Lower lobe of right lung (tissue), 2 donors: ENCODE measurements at regions not wholly inside any gene's neighbourhood (a gene's known extent, or its start where the extent isn't known, plus 50 kb on each side); places are given as distances from the start of the nearest gene placed in this dataset.

ENCODE experiments used
- ATAC-seq, 2 donors: fragments of 200-7000 bp; cut with Tn5 transposase; one replicate each; pipeline ENCODE4 v1.9.1; 2020 to 2022; ENCODE audit warnings: mild to moderate bottlenecking in 2 of 2, moderate library complexity in 2 of 2
- DNase-seq: peaks from one replicate; pipeline ENCODE4 v3.0.0-alpha.2; 2020
- H3K27ac ChIP-seq: fragments of 200-600 bp; one replicate; pipeline ENCODE4 v1.8.0; 2022
- H3K27me3 ChIP-seq: fragments of 200-600 bp; one replicate; pipeline ENCODE4 v1.8.0; 2022; ENCODE audit warnings: low read depth
- H3K36me3 ChIP-seq: fragments of 200-600 bp; one replicate; pipeline ENCODE4 v1.8.0; 2022; ENCODE audit warnings: mild to moderate bottlenecking
- H3K4me1 ChIP-seq: fragments of 200-600 bp; one replicate; pipeline ENCODE4 v1.8.0; 2022
- H3K4me3 ChIP-seq: fragments of 200-600 bp; one replicate; pipeline ENCODE4 v1.8.0; 2022; ENCODE audit warnings: mild to moderate bottlenecking
- H3K9me3 ChIP-seq: fragments of 200-600 bp; one replicate; pipeline ENCODE4 v1.8.0; 2022
- CTCF ChIP-seq: fragments of 200-600 bp; IDR thresholded peaks from one replicate; pipeline ENCODE4 v1.8.0; 2022; ENCODE audit warnings: antibody characterized with exemption, mild to moderate bottlenecking
- intact Hi-C: fragments of 100-400 bp; cut with DNase I; formaldehyde crosslinking; loops from one replicate; pipeline ENCODE4 v1.11.0; 2022
- donor health status: DM: no; HTN: yes; CAD: no; lungs with severe emphysema.

- Histone ChIP-seq H3K27ac (no peak overlapping the region), H3K9me3 (no peaks in the 10 kb centered on the region)
- intact Hi-C loops: no loop called here
These were observed 72.5 kb downstream of the FOXD2 start for GRCh38 chr1:47510282-47510811.

GRCh38 chr1:47511825-47512224 lies 74.0 kb downstream of the FOXD2 start:
- Histone ChIP-seq H3K4me3 (no peak overlapping the region), H3K9me3 (no peaks in the 10 kb centered on the region), H3K27ac (no peak overlapping the region), H3K4me1 (peaks cover 16% of the 10 kb centered on the region), H3K36me3 (no peaks in the 10 kb centered on the region), H3K27me3 (peaks cover 41% of the 10 kb centered on the region)
- intact Hi-C loops: no loop called here
- no peak for DNase-seq
- TF ChIP-seq CTCF: no peak
- ATAC-seq: no peak

More at GRCh38 chr1:47510282-47510811, 72.5 kb downstream of the FOXD2 start:
- Histone ChIP-seq H3K4me1 (peaks cover 16% of the 10 kb centered on the region), H3K27me3 (peaks cover 51% of the 10 kb centered on the region), H3K36me3 (no peaks in the 10 kb centered on the region), H3K4me3 (no peak overlapping the region)
- ATAC-seq (no peak), DNase-seq (no peak)
- no peak for TF ChIP-seq CTCF

- Histone ChIP-seq H3K27me3 (peaks cover 26% of the 10 kb centered on the region), H3K36me3 (no peaks in the 10 kb centered on the region), H3K4me1 (peaks cover 9% of the 10 kb centered on the region), H3K9me3 (no peaks in the 10 kb centered on the region), H3K4me3 (no peak overlapping the region), H3K27ac (no peak overlapping the region)
- no peak for DNase-seq
- TF ChIP-seq CTCF: no peak
- no peak for ATAC-seq
- intact Hi-C loops: no loop called here
These were observed 75.5 kb downstream of the FOXD2 start for GRCh38 chr1:47513393-47513792.

GRCh38 chr1:47514229-47514628 lies 76.4 kb downstream of the FOXD2 start:
- Histone ChIP-seq H3K36me3 (no peaks in the 10 kb centered on the region), H3K9me3 (no peaks in the 10 kb centered on the region), H3K4me1 (peaks cover under 1% of the 10 kb centered on the region), H3K27me3 (peaks cover 17% of the 10 kb centered on the region), H3K27ac (no peak overlapping the region), H3K4me3 (no peak overlapping the region)
- no peak for ATAC-seq
- intact Hi-C loops: no loop called here
- no peak for TF ChIP-seq CTCF
- no peak for DNase-seq

- H3K36me3 ChIP-seq: no peaks in the 10 kb centered on the region
- H3K4me3 ChIP-seq: no peak overlapping the region
- no peaks in the 10 kb centered on the region for H3K9me3 ChIP-seq
- ATAC-seq (no peak), DNase-seq (no peak)
- peaks cover 8% of the 10 kb centered on the region for H3K27me3 ChIP-seq
- no peak overlapping the region for H3K27ac ChIP-seq
- intact Hi-C loops: no loop called here
- no peak for TF ChIP-seq CTCF
- H3K4me1 ChIP-seq: no peaks in the 10 kb centered on the region
These were observed 77.4 kb downstream of the FOXD2 start for GRCh38 chr1:47515164-47515789.
